ENCODE measurements at regions not wholly inside any gene's neighbourhood (a gene's known extent, or its start where the extent isn't known, plus 50 kb on each side); places are given as distances from the start of the nearest gene placed in this dataset.
"Not testable (repeated sequence)": the region's sequence is repeated elsewhere in the genome, so short reads cannot be mapped to it uniquely, and the experiment has no call there.

- ATAC-seq (ENCODE audit: poor library complexity) (no peak), DNase-seq (no peak)
- intact Hi-C loops (cut with DNase I): no loop called here
Measured at GRCh38 chr13:64697226-64697625, 2532.9 kb downstream of the PCDH9 start.

GRCh38 chr13:64688893-64689677 lies 2541.1 kb downstream of the PCDH9 start:
- DNase-seq (no peak), ATAC-seq (ENCODE audit: poor library complexity) (no peak)
- intact Hi-C loops (cut with DNase I): no loop called here

- DNase-seq; ATAC-seq (ENCODE audit: poor library complexity); intact Hi-C loops (cut with DNase I): not testable (repeated sequence)
Measured at GRCh38 chr13:64686536-64686935, 2543.6 kb downstream of the PCDH9 start.

- intact Hi-C loops (cut with DNase I): no loop called here
- no peak for DNase-seq
- ATAC-seq (ENCODE audit: poor library complexity): no peak
Measured at GRCh38 chr13:64684685-64685431, 2545.3 kb downstream of the PCDH9 start.

- DNase-seq: no peak
- no peak for ATAC-seq (ENCODE audit: poor library complexity)
- intact Hi-C loops (cut with DNase I): no loop called here
Measured at GRCh38 chr13:64684108-64684507, 2546.0 kb downstream of the PCDH9 start.

- no peak for ATAC-seq (ENCODE audit: poor library complexity)
- no peak for DNase-seq
- intact Hi-C loops (cut with DNase I): no loop called here
Measured at GRCh38 chr13:64680739-64681138, 2549.4 kb downstream of the PCDH9 start.

- ATAC-seq (ENCODE audit: poor library complexity): no peak
- no peak for DNase-seq
- intact Hi-C loops (cut with DNase I): no loop called here
Measured at GRCh38 chr13:64675255-64675892, 2554.8 kb downstream of the PCDH9 start.

GRCh38 chr13:64674126-64674525 lies 2556.0 kb downstream of the PCDH9 start:
- ATAC-seq (ENCODE audit: poor library complexity) (no peak), DNase-seq (no peak)
- intact Hi-C loops (cut with DNase I): no loop called here

GRCh38 chr13:64672751-64673150 lies 2557.4 kb downstream of the PCDH9 start:
- ATAC-seq (ENCODE audit: poor library complexity): no peak
- DNase-seq: no peak
- intact Hi-C loops (cut with DNase I): no loop called here

- DNase-seq (no peak), ATAC-seq (ENCODE audit: poor library complexity) (no peak)
- intact Hi-C loops (cut with DNase I): no loop called here
Measured at GRCh38 chr13:64662887-64663593, 2567.1 kb downstream of the PCDH9 start.

GRCh38 chr13:64648293-64648692 lies 2581.8 kb downstream of the PCDH9 start:
- intact Hi-C loops (cut with DNase I): no loop called here
- DNase-seq: no peak
- ATAC-seq (ENCODE audit: poor library complexity): no peak

GRCh38 chr13:64643066-64643465 lies 2587.1 kb downstream of the PCDH9 start:
- ATAC-seq (ENCODE audit: poor library complexity) (no peak), DNase-seq (no peak)
- intact Hi-C loops (cut with DNase I): no loop called here

GRCh38 chr13:64640002-64640401 lies 2590.1 kb downstream of the PCDH9 start:
- ATAC-seq (ENCODE audit: poor library complexity) (no peak), DNase-seq (no peak)
- intact Hi-C loops (cut with DNase I): no loop called here

- intact Hi-C loops (cut with DNase I): no loop called here
- no peak for ATAC-seq (ENCODE audit: poor library complexity)
Measured at GRCh38 chr13:64639206-64639605, 2590.9 kb downstream of the PCDH9 start.

GRCh38 chr13:64633948-64634347 lies 2596.2 kb downstream of the PCDH9 start:
- ATAC-seq (ENCODE audit: poor library complexity): no peak

More at GRCh38 chr13:64639206-64639605, 2590.9 kb downstream of the PCDH9 start:
- DNase-seq: no peak

GRCh38 chr13:64627654-64628053 lies 2602.5 kb downstream of the PCDH9 start:
- ATAC-seq (ENCODE audit: poor library complexity) (no peak), DNase-seq (no peak)
- intact Hi-C loops (cut with DNase I): no loop called here

More at GRCh38 chr13:64633948-64634347, 2596.2 kb downstream of the PCDH9 start:
- no peak for DNase-seq
- intact Hi-C loops (cut with DNase I): no loop called here

GRCh38 chr13:64626105-64626504 lies 2604.0 kb downstream of the PCDH9 start:
- DNase-seq (no peak), ATAC-seq (ENCODE audit: poor library complexity) (no peak)
- intact Hi-C loops (cut with DNase I): no loop called here

GRCh38 chr13:64617231-64617630 lies 2612.9 kb downstream of the PCDH9 start:
- ATAC-seq (ENCODE audit: poor library complexity) (no peak), DNase-seq (no peak)
- intact Hi-C loops (cut with DNase I): no loop called here

- intact Hi-C loops (cut with DNase I): no loop called here
- ATAC-seq (ENCODE audit: poor library complexity): no peak
- DNase-seq: no peak
Measured at GRCh38 chr13:64591971-64592370, 2638.2 kb downstream of the PCDH9 start.
